HG02884 (cell line): ENCODE measurements at regions not wholly inside any gene's neighbourhood (a gene's known extent, or its start where the extent isn't known, plus 50 kb on each side); places are given as distances from the start of the nearest gene placed in this dataset.

ENCODE experiments used
- ATAC-seq: cut with Tn5 transposase; IDR thresholded peaks from one replicate; pipeline ENCODE4 v1.9.1; 2021; ENCODE audit warnings: mild to moderate bottlenecking, moderate library complexity; ENCODE audit not compliant: unreplicated experiment

DNA sequence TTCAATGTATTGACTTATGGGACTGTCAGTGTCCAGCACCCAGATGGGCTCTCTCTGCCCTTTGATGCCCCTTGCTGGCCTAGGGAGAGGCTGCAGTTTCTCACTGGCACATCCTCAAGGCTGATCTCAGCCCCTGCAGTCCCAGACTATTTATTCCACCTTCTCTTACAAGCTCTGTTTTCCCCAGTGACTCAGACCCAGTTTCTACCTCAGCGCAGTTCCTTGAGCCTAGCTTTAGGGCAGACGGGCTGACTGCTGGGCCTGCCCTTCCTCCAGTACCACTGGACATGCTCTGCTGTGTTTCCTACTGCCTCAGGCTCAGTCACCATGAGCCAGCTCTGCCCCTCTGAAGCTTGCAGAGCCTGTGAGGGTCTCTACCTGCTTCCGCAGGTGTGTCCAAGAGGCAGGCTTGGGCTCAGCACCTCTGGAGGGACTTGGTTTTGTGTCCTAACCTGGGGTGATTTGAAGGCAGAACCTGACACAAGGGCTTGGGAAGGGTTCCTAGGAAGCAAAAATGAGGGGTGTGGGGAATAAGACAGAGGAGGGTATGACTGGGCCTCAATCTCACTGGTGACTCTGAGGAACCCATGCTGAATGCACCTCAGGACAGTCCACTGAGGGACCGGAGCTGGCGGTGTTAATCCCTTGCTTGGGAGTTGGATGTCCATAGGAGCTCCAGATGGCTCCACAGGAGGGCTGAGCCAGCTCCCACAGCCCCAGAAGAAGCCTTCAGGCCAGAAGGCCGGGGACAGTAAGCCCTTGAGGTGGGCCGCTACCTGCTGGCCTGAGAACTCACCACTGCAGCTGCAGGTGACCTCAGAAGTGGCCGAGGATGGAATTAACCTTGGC, 689.9 kb downstream of the MATN1 start:
- ATAC-seq: no peak

DNA sequence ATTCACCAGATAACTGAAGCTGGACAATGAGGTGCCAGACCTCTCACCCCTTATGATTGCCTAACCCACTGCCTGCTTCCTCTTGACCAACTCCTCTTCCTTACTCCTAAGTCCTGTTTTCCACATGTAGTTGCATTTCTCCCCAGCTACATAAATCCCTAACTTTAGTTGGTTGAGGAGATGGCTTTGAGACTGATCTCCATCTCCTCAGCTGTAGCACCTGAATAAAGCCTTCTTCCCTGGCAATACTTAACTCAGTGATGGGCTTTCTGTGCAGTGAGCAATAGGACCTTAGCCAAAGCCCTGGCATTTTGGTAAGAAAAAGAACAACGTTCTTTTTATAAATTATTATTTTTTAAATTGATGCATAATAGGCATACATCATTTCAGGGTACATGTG, 691.1 kb downstream of the MATN1 start:
- ATAC-seq: no peak

DNA sequence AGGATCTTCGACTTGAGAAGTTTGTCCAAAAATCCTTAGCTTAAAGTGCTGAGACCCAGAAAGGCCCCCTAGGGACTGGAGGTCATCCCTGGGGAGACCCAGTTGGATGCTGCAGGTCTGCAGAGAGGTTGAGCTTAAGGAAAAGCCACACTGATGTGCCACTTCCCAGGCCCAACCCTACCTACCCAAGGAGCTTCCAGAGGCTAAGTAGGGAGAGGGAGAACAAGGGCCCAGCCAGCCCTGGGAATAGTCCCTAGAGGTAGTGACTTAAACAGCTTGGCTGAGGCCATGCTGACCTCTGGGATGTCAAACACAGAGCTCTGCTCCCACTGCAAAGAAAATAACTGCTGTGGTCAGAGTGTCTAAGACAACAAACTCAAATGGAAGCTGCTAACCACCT, 693.7 kb downstream of the MATN1 start:
- no peak for ATAC-seq

DNA sequence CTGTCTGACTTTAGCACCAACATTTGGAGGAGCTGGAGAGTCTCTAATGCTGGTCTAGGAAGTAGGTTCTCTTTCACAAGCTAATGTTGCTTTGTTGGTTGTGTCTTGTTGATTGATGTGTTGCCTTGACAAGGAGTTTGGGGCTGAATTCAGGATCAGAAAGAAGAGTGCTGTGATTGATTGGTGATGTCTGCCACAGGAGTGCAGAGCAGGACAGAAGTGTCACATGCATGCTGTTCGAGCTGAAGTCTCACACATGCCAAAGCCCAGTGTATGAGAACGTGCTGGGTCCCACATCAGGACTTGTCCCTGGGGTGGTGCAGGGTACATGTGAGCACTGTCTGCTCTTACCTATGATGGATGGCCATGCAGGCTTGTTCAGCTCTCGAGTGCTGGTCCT, 694.4 kb downstream of the MATN1 start:
- no peak for ATAC-seq

DNA sequence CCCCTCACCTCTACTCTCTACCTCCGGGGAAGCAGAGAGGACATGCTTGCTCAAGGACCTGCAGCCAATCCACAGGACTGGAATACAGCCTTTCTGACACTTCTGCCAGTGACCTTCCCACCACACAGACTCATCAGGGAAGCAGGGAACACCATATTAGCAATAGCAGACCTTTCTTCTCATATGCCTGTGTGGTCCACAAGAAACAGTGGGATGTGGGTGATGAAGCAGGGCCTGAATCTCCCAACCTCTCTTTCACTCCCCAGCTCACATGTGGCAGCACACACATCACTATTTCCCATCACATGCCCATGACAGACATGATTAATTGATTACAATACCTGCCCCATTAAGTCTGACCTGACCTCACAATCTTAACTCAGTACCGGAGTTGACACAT, 695.1 kb downstream of the MATN1 start:
- no peak for ATAC-seq

DNA sequence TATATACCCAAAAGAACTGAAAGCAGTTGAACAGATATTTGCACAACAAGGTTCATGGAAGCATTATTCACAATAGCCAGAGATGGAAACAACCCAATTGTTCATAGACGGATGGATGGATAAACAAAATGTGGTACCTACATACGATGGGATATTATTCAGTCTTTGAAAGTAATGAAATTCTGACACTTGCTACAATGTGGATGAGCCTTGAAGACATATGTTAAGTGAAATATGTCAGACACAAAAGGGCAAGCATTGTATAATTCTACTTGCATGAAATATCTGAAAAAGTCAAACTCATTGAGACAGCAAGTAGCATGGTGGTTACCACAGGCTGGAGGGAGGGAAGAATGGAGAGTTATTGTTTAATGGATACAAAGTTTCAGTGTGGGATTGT, 696.1 kb downstream of the MATN1 start:
- ATAC-seq: no peak

DNA sequence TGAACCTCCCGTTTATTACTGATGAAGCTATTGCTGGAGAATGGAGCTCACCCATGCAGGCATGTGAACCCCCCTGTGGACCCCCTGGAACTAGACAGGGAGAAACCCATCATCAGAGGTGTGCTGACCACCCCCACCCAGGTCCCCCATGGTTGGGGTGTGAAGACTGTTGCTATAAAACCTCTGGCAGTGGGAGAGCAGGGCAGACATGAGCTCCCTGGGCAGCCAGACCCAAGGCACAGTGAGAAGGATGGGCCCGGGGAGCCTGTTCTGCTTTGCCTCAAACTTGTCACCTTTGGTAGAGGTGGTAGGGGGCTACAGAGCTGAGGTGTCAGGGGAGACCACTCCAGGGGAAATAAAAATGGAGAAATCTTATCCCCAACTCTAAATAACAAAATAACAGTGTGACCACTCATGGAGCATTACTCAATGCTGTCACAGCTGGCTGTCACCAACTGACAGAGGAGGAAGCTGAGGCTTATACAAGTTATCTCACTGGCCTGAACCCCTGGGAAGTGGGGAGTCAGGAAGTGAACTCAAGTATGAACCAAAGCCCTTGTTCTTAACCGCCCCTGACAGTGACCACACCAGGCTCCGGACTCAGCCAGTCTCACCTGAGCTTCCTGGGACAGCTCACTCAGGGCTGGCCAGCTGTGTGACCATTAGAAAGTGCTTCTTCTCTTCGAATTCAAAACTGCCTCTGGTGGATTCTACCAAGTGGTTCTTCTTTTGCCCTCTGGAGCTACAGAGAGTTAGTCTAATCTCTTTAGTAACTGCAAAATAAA, 698.8 kb downstream of the MATN1 start:
- no peak for ATAC-seq

DNA sequence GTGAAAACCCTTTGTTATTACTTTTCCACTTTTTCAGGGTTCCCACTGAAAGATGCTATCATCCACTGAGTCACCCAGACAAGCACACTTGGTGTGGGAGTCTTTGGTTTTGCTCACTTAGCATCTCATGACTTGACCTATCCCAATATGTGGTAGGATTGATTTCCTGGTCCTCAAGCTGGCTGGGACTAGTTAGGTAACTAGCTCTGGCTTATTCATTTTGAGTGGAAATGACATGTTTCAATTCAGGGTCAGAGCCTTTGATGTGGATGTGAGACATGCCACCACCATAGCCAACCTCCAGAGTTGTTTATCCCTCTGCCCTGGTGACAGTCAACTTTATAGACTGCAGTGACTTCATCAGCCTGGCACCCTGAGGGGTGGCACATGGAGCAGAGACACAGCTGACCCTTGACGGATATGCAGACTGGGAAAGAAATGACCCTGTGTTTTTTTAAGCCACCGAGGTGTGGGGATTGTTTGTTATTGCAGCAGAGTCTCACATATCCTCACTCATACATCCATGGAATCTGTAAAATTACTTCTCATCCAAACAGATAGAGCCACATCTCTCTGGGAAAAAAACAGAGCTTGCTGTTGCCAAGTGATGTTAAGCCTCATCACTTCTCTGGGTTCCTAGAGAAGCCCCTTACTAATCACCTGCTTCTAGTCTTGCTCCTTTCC, 699.9 kb downstream of the MATN1 start:
- no peak for ATAC-seq

DNA sequence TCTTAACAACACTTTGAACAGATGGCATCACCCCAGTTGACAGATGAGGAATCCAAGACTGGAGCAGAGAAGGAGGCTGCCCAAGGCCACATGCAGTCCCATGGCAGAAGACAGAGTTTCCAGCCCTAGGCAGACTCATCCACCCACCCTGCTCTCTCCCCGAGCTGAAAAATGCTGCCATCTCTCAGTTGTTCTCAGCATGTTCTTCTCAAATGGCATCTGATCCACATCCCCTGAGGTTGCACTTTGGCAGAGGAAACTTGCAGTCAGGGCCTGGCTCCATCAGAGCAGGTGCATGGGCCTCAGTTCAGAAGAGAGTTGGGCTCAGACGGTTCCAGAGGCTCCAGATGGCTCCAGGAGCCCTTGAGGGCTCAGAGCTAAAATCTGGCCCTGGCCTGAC, 709.4 kb downstream of the MATN1 start:
- ATAC-seq: no peak

DNA sequence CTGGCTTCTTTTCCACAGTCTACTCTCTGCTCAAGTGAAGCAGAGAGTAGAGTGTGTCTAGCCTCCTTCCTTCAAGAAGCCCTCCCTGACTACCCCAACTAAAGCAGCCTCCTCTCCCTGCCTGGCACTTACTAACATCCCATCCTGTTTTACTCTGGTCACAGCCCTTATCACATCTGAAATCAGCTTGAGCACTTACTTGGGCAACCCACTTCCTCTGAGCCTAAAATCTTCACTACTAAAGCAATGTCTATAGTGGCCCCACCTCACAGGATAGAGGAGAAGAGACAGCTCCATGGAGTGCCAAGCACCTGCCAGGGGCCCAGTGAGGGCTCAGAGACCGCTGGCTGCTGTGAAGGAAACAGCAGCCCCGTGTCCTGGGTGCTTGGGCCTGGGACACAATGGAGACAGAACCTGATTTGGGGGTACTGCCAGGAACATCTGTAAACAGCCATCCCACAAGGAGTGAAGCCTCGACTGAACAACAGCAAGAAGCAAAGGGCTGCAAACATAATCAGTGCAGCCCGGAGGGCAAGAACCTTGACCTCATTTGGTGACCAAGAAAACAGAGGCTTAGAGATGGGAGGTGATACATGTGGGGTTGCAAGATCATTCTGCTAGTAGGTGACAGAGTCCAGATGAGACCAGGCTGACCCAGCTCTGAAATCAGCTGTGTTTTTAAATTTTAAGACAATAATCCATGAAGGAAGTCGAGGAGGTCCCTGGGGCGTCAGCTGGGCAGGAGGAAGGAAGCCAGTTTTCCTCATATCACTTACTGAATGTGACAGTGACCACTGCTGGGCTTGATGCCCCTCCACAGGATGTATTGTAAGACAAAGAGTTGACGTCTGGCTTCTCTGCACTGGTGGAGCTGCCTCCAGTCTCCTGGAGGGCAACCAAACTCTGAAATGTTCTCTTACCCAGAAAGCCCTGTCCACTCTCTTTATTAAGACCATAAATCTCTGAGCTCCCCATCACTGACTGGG, 710.6 kb downstream of the MATN1 start:
- no peak for ATAC-seq

DNA sequence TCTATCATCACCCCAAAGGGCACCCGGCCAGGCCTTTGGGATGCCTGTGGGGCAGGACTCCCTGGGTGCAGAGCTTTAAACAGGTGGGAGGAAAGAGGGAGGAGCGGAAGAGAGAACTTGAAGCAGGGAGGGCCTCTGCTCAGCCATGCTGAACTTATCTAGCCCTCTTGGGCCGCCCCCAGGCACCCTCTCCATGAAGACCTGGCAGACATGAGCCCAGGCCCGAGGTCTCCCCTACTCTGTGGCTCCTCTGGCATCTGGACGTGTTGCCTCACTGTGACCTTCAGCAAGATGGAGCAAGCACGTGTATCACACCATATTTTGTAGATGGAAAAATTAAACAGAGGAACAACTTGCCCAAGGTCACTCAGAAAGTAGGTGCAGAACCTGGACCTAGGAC, 711.4 kb downstream of the MATN1 start:
- no peak for ATAC-seq

DNA sequence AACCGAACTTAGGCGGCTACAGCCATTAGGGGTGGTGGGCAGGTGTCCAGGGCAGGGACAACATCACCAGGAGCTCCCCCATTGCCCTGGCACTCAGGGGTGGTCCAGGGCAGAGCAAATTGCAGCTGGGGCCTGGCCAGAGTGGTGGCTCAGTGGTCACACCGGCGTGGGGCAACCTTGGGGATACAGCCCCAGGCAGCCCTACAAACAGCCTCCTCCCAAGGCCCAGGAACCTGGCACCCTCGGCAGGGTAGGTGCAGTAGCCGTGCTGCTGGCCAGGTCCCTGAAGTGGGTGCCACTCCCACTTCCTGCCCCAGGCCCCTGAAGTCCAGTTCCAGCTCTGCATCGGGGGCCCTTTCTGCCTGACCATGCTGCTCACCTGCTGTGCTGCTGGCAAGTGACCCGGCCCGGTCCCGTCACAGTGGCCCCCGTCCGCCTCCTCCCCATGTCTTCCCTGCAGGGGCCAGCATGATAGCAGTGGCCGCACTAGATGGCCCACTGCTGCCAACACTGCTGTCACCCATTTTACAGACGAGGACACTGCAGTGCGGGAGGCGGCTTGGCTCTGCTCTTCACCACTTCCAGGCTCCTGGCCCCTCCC, 712.8 kb downstream of the MATN1 start:
- ATAC-seq: no peak

DNA sequence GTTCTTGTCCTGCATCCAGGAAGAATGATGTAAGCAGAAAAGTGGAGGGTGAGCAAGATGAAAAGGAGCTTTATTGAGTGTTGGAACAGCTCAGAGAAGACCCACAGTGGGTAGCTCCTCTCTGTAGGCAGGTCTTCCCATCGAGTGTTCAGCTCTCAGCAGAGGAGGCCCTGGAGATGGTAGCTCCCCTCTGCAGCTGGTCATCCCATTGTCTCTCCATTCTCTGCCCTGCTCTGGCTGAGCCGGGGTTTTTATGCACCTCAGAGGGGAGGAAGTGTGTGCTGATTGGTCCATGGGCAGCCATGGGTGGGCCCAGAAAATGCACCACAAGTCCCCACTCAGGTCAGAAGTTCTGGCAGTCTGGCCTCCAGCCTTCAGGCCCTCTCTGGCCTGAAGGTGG, 713.7 kb downstream of the MATN1 start:
- no peak for ATAC-seq

DNA sequence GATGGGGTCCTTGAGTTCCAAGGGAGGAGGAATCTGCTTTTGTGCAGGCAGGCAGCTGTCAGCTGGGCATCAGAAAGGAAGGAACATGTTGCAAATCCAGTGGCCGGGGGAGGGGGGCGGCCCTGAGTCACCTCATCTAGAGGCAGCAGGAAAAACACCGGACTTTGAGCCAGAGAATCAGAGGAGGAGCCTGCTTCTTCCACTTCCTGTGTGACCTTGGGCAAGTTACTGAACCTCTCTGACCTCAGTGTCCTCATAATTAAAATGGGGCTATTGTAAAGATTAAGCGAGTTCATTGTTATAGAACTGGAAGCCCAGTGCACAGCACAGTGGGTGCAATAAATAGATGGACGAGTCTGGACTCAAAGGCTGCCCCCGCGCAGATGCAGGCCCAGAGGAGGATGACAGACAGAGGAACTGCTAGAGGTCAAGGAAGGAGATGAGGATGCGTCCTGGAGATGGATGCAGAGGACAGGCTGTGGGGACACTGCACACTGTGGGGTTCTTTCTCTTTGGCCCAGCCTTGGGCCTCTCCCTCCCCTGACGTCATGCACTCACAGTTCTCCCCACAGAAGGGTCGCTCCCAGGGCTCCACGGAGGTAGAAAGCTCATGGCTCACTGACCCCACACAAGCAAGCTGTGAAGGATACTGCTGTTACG, 714.3 kb downstream of the MATN1 start:
- no peak for ATAC-seq

DNA sequence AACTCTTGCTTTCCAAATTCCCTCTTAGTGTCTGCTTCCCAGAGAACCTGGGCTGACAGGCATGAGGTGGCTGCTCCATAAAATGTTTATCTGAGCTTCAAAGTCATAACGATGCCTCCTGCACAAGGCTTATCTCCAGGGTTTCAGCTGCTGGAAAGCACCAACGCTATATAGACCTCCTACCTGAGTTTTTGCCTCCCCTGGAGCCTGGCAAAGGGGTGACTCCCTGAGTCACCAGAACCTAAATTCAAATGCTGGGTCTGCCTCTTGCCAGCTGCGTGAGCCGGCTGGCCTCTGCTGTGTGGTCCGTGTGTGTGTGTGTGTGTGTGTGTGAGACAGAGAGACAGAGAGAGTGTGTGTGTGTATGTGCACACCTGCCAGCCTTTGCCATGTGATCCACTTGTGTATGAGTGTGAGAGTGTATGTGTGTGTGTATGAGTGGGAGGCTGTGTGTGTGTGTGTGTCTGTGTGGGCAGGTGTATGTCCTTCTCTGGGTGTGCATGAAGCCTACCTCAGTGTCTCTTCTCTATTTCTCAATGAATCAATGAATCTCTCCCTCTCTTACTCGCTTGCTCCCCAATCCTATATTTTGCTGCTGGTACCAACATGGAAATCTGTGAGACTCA, 714.9 kb downstream of the MATN1 start:
- no peak for ATAC-seq

DNA sequence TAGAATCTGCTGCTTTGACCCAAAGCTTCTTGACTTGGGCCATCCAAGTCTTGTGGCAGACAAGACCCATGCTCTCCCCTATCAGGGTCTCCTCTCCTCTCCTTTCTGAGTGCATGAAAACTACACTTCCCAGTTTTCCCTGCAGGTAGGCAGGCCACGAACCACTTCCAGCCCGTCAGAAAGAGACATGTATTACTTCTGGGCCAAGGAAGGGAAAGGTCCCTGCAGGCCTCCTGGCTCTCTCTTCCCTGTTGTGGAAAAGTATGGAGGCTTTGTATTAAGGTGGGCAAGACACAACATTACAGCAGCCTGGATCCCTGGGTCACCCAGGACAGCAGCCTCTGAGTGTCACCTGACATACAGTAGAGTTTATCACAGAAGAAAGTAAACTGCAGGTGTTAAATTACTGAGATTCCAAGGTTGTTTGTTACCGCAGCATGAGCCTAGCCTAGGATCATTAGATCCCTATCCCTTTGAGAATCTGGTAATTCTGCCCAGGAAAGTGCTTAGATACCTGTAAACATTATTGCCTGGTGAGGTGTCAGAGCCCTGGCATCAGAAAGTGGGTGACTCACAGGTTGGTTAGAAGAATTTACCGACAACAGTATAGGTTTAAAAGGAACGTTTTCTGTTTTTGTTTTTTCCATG, 717.3 kb downstream of the MATN1 start:
- ATAC-seq: no peak

DNA sequence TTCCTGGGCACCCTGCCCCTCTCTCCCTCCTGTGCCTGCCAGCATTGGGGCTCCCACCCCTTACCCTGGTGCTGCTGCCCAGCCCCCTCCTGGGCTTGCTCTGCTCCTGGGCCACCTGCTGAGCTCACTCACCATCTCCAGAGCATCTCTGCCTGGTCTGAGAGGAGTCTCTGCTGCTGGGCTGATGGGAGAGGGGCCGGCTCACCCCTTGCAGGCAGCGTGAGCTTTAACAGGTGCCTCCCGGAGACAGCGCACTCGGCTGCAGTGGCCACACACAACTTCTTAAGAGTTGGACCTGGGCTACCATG, 721.7 kb downstream of the MATN1 start:
- ATAC-seq: no peak

DNA sequence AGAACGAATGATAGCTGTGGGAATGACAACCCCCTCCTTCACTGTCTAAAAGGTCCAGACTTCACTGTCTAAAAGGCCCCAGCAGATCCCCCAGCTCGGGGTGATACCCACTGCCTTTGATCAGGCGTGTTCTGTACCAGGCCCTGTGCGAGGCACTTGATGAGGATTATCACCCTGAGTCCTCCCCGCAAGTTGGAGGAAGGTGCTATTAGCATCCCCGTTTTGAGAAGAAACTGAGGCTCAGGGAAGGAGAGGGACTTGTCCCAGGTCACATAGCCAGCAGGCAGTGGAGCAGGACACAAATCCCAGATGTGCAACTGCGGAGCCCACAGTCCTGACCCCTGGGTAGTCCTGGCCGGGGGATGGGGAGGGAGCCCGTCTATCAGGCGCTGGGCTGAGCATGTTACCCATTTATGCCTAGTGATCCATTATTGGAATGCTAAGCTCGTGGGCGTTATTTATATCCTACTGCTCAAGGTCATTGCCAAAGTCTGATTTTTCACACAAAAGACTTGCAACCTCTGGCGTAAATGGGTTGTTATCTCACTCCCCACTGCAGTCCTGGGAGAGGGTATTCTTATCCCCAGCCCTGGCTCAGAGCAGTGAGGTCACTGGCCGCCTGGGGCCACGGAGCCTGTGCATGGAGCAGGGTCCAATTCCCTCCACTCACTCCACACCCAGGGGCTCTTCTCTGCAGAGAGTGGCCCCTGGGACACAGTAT, 722.2 kb downstream of the MATN1 start:
- no peak for ATAC-seq
